Caki2 (cell line): ENCODE measurements at regions not wholly inside any gene's neighbourhood (a gene's known extent, or its start where the extent isn't known, plus 50 kb on each side); places are given as distances from the start of the nearest gene placed in this dataset.
"Not testable (repeated sequence)": the region's sequence is repeated elsewhere in the genome, so short reads cannot be mapped to it uniquely, and the experiment has no call there.

ENCODE experiments used
- DNase-seq: peaks from one replicate; pipeline ENCODE4 v3.0.0-alpha.2; 2015; ENCODE audit warnings: low read depth
- in situ Hi-C: cut with HindIII; loops from 2 replicates; pipeline ENCODE4 v1.10.0; 2016; ENCODE audit warnings: low sequenced_read_pairs, low pct_unique_long_range_greater_than_20kb, mixed read lengths

GRCh38 chr4:55696424-55696823 lies 60.3 kb upstream of the NMU start:
- DNase-seq, in situ Hi-C loops: not testable (repeated sequence)

DNA sequence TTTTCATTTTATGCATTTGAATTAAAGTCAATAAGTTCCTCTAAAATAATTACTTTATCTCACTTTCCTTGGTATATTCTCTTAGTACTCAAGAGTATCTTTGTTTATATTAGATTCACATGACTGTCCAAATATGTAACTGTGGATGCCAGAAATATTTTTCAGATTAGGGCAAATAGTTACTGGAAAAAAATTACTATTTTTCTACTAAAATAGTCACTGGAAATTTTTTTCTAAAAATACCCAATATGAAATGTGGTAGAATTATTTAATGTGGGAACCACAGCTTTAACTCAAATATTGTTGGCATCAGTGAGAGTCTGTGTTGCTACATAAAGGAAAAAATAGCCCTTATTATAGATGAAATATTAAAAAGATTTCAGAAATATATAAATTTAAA lies 70.4 kb upstream of the NMU start:
- in situ Hi-C loops: no loop called here
- no peak for DNase-seq

- in situ Hi-C loops: no loop called here
- no peak for DNase-seq
Measured at GRCh38 chr4:55707507-55707906, 71.4 kb upstream of the NMU start.

DNA sequence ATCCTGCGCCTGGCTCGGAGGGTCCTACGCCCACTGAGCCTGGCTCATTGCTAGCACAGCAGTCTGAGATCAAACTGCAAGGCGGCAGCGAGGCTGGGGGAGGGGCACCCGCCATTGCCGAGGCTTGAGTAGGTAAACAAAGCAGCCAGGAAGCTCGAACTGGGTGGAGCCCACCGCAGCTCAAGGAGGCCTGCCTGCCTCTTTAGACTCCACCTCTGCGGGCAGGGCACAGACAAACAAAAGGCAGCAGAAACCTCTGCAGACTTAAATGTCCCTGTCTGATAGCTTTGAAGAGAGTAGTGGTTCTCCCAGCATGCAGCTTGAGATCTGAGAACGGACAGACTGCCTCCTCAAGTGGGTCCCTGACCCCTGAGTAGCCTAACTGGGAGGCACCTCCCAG lies 71.9 kb upstream of the NMU start:
- in situ Hi-C loops, DNase-seq: not testable (repeated sequence)

- DNase-seq, in situ Hi-C loops: not testable (repeated sequence)
Measured at GRCh38 chr4:55712835-55713234, 76.7 kb upstream of the NMU start.

DNA sequence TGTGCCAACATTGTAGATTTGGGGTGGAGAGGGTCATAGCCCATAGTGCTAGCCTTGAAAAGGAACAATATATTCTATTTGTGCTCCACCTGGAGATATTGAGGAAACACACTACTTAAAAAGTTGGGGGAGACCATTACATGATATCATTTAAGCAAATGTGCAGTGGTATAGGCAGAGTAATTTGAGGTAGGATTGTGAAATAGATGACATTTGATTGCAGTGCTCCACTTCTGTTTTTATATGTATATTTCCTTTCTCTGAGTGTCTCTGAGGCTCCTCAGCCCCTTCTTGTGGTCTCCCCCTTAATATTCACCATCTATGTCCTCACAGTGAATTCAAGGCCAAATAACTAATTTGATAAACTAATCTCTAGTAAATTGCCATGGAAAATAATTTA lies 85.6 kb upstream of the NMU start:
- in situ Hi-C loops: no loop called here
- no peak for DNase-seq

GRCh38 chr4:55722132-55722531 lies 86.0 kb upstream of the NMU start:
- in situ Hi-C loops: no loop called here
- no peak for DNase-seq

- DNase-seq: no peak
- in situ Hi-C loops: no loop called here
Measured at GRCh38 chr4:55723403-55723802, 87.3 kb upstream of the NMU start.

DNA sequence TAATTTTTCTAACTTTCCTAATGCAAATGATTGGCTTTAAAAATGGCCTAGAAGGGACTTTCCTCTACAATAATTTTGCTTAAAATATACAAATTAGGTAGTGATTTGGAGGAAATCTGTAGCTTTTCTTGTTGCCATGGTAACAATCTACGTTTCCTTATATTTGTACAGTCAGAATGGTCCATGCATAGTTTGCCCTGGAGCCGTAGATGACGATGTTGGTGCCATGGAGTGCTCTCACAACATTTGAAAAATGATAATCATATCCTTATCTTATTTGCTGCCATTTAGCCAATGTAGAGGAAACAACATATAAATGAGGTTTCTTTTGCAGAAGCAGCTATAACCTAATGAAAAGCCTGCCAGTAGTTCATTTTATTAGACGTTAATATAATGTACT lies 89.0 kb upstream of the NMU start:
- in situ Hi-C loops: no loop called here
- no peak for DNase-seq

DNA sequence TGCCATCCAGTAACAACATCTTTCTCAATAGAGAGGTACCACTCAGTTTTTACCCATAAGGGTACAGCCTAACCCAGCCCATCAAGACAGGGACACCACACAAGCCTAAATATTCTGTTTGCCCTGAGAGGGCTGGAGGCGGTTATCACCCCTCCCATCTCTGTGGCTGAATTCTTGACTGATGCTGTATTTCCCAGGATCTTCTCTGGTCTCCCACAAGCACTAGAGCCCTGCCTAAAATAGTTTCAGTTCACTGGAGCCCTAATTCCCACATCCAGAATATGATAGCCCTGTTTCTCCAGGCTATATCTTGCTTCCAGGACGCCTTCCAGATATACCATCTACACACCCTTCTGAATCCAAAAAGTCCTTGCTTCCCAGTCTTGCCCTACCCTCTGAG lies 91.6 kb upstream of the NMU start:
- DNase-seq: no peak

DNA sequence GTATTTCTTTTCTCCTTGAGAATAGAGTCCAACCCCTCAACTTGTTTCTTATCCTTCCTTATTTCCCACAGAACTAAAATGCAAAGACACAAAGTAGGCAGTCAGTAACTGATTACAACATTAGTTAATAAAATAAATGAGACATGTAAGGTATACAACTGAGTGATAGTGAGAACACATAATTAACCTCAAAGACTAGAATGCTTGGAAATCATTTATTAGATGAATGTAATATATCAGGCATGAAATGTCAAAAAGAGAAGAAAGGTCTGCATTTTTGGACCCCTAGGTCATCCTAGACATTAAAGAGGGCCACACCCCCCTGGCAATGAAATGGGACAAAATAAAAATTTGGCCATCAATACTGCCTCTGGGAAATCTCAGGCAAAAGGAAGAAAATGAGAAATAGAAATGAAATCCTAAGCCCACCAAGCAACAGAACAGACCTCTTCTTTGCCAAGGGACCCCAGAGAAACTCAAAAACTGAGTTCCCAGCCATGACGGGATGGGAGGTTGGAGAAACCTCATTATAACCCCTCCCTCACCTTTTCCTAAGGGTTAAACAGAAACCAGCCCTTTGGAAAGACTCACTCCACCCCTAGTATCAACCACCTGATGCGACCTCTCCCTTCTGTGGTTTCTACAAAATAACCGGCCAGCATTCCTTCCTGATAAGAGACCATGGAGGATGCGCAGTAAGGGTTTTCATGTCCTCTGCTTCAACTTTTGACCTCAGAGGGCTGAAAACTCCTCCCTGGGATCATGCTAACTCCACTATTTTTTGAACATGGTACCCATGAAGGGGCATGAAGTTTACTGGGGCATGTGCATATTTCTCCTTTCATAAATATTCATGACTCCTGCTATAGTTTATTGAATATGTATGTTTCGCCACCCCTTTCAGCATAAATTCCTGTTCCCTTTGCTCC lies 90.0 kb upstream of the EXOC1L start:
- DNase-seq: peak; percentile 80
- in situ Hi-C loops: no loop called here

More for the DNA sequence above, 91.6 kb upstream of the NMU start:
- in situ Hi-C loops: no loop called here

DNA sequence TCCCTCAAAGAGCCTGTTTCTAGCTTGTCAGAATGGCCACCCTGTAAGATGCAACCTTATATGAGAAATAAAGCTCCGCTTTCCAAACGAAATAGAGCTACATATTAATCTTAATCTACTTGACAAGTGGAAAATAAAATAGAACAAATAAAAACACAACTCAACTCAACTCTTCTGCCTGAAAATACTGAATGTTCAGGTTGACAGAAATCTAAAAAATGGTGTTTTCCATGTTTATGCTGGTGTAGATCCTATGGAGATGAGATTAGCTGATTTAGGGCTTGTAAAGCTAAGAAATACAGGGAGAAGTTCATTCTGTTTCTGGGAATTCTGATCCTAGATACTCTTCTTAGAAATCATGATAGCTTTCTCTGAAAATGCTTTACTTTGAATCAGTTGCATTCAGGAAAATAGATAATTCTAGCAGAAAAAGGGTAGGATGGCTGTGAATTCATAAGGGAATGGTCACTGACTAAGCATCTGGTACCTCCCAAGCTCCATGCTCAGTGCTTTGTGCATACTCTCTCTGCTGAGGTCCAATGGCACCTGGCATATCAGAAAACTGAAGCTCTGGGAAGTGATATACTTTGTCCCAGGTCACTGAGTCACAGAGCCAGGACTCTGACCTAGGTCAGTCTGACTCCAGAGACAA lies 89.2 kb upstream of the EXOC1L start:
- DNase-seq: no peak
- in situ Hi-C loops: no loop called here

GRCh38 chr4:55731959-55732358 lies 87.6 kb upstream of the EXOC1L start:
- in situ Hi-C loops: no loop called here

DNA sequence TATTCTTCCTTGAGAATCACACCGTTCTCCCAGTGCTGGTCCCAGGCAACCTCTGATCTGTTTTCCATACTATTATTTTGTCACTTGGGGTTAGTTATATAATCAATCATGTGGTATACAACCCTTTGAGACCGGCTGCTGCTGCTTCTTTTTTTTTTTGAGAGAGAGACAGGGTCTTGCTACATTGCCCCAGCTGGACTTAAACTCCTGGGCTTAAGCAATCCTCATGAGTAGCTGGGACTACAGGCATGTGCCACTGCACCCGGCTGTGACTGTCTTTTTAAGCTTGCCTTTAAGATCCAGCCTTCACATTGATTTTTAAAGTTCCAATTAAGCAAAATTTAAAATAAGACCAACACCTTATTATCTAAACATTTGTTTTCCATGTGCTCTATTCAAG lies 86.7 kb upstream of the EXOC1L start:
- in situ Hi-C loops: no loop called here
- no peak for DNase-seq

More at GRCh38 chr4:55731959-55732358, 87.6 kb upstream of the EXOC1L start:
- DNase-seq: no peak

DNA sequence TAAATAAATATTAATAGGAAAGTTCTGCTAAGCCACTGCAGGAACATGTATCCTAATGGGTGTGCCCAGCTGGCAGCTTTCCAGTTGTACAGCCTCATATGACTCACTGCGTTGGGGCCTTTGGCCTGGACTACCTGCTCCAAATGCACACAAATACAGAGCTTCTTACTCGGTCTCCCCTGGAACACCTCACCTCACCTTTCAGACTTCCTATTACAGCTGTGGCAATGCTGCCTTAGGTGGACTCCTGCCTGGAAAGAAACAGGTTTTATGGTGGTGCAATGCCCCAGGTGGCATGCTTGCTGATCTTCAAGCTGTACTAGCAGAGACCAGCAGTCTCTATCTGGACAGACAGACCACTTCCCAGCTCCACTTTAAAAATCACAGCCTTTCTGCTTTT lies 85.7 kb upstream of the EXOC1L start:
- in situ Hi-C loops: no loop called here
- peak; percentile 50 for DNase-seq

DNA sequence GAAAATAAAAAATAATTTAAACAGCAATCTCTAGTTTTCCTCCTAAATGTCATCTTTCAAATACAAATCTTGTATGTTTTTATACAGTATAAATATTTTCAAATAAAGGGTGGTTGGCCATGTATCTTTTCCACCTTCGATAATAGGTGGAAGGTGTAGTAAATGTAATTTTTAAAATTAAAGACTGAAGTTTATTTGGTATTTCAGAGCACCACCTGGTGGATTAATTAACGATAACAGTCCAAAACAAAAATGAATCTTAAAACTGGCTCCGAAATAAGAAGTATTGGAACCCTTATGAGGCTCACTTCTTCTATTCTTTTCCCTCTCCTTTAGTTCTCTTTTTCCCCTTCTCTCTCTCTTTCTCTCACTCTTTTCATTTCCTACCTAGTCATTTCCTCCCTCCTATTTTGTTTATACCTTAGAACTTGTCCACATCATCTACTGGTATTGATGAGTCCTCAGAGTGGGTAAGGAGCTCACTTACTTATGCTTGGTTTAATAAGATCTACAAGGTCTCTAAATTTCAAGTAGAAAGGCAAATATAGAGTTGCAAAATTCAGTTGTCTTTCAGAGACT lies 82.9 kb upstream of the EXOC1L start:
- no peak for DNase-seq
- in situ Hi-C loops: no loop called here

GRCh38 chr4:55742655-55743202 lies 76.9 kb upstream of the EXOC1L start:
- no peak for DNase-seq
- in situ Hi-C loops: no loop called here

GRCh38 chr4:55744369-55744768 lies 75.2 kb upstream of the EXOC1L start:
- in situ Hi-C loops: no loop called here
- no peak for DNase-seq

- in situ Hi-C loops: no loop called here
Measured at GRCh38 chr4:55745014-55745413, 74.6 kb upstream of the EXOC1L start.

More at GRCh38 chr4:55745014-55745413, 74.6 kb upstream of the EXOC1L start:
- DNase-seq: no peak
